Stimulated activated naive CD8-positive, alpha-beta T cell treated with anti-CD3 and anti-CD28 coated beads, Interleukin-15, amount 100 ng/mL, for 72 hours (primary cell): ENCODE measurements at regions not wholly inside any gene's neighbourhood (a gene's known extent, or its start where the extent isn't known, plus 50 kb on each side); places are given as distances from the start of the nearest gene placed in this dataset.

Source experiments
- ATAC-seq: fragments of 150-1000 bp; cut with Tn5 transposase; 2 replicates; pipeline ENCODE4 v1.10.0; 2021; ENCODE audit warnings: mild to moderate bottlenecking, moderate library complexity
- DNase-seq, 2 donors: peaks; one replicate each; pipeline ENCODE4 v3.0.0; 2021 to 2022
- H3K27ac Mint-ChIP-seq, 2 donors: one replicate each; pipeline ENCODE4 v1.8.0; 2022; ENCODE audit warnings: mild to moderate bottlenecking in 2 of 2, mixed read lengths in 2 of 2, moderate library complexity in 2 of 2
- H3K27me3 Mint-ChIP-seq: one replicate; pipeline ENCODE4 v1.8.0; 2022; ENCODE audit warnings: mixed read lengths
- H3K4me1 Mint-ChIP-seq: one replicate; pipeline ENCODE4 v1.8.0; 2022; ENCODE audit warnings: mild to moderate bottlenecking, mixed read lengths
- H3K4me3 Mint-ChIP-seq, 2 donors: one replicate each; pipeline ENCODE4 v1.8.0; 2022; ENCODE audit warnings: mild to moderate bottlenecking in 2 of 2, mixed read lengths in 2 of 2, moderate library complexity in 1 of 2
- H3K9me3 Mint-ChIP-seq, 2 donors: one replicate each; pipeline ENCODE4 v1.8.0; 2022; ENCODE audit warnings: mixed read lengths in 2 of 2

DNA sequence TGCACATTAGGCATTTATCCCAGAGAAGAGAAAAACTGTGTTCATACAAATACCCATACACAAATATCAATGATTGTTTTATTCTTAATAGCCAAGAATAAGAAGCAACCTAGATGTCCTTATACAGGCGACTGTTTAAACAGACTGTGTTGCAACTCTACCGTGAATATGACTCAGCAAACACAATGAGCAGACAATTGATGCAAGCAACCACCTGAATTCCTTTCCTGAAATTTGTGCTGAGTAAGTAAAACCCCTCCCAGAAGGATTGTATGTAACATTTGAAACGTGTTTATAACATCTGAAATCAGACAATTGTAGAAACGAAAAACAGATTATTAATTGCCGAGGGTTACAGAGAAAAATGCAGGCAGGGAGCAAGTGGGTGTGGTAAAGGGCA is 621.9 kb upstream of the SOX11 start:
- peaks cover 9 to 24% of the 10 kb centered on the region in 2 donors for H3K9me3 Mint-ChIP-seq
- no peaks in the 10 kb centered on the region for H3K27me3 Mint-ChIP-seq
- no peak overlapping the region for H3K27ac Mint-ChIP-seq
- no peak for DNase-seq
- no peak for ATAC-seq
- H3K4me1 Mint-ChIP-seq, result no peaks in the 10 kb centered on the region
- no peak overlapping the region for H3K4me3 Mint-ChIP-seq

DNA sequence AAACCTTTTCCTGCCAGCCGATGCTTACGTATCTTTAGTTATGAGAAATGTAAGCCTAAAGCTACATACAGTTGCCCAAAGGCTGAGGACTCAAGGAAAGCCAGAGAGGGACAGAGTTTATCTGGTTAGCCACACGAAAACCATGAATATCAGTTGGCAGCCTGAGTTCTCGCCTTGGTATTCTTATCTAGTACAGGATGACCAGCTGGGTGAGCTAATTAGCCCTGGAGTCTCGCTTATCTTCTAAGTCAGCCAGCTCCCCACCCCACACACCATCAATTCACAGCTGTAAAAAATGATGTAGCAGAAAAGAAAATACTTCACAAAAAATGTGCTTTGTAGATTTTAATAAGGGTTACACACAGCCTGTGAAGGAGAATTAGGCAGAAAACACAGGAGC is 617.5 kb upstream of the SOX11 start:
- no peaks in the 10 kb centered on the region for H3K27me3 Mint-ChIP-seq
- no peak overlapping the region for H3K4me3 Mint-ChIP-seq
- peaks cover 15 to 36% of the 10 kb centered on the region in 2 donors for H3K9me3 Mint-ChIP-seq
- no peaks in the 10 kb centered on the region for H3K4me1 Mint-ChIP-seq
- DNase-seq (no peak), ATAC-seq (no peak)
- H3K27ac Mint-ChIP-seq, result no peak overlapping the region

DNA sequence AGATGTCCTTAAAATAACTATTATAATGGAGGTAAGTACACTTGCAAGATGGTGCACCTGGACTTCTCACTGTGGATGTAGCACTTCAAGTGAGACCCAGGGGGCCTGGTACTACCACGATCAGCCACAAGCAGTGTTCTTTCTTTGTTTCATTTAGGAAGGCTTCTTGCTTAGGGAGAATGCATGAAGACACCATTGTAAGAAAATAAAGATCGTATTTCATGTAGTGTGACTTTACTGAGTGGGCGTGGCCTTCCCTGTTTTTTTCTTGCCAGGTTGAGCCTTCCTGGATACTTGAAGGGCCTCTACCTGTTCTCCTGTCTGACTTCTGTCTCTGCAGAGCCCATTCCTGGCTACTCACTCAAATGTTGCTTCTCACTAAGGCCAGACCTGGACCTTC is 615.6 kb upstream of the SOX11 start:
- H3K27ac Mint-ChIP-seq, result peak overlapping the region in 1 of 2 donors; percentile 27
- no peak overlapping the region for H3K4me3 Mint-ChIP-seq
- H3K4me1 Mint-ChIP-seq, result no peaks in the 10 kb centered on the region
- DNase-seq, result no peak
- peaks cover 13 to 37% of the 10 kb centered on the region in 2 donors for H3K9me3 Mint-ChIP-seq
- no peaks in the 10 kb centered on the region for H3K27me3 Mint-ChIP-seq
- ATAC-seq, result no peak

DNA sequence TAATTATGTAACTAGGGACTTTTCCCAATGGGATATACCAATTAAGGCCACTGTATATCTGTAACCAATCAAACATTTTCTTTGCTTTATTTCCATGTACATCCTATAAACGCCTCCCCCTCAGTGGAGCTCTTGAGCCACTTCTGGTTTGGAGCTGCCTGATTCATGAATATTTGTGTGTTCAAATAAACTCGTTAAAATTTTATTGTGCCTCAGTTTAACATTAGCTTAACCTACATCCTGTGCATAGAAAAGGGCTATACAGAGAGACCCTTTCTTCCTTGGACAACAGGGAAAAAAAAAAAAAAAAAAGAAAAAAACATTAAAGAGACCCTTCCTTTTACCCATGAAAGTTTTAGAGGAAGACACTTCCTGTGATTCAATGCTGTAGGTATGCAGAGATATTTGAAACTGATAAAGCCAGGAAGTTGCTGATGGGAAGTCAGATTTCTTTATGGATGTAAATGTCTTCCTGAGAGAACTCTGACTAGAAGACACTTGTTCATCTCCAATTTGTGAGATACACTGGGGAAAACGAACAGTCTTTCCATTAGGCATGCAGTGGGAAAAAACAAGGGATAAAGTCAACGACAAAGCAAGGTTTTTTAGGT is 614.6 kb upstream of the SOX11 start:
- Mint-ChIP-seq H3K4me3 (no peak overlapping the region), H3K27ac (no peak overlapping the region), H3K9me3 (peaks cover 8 to 31% of the 10 kb centered on the region in 2 donors), H3K4me1 (no peaks in the 10 kb centered on the region), H3K27me3 (no peaks in the 10 kb centered on the region)
- ATAC-seq (no peak), DNase-seq (no peak)

DNA sequence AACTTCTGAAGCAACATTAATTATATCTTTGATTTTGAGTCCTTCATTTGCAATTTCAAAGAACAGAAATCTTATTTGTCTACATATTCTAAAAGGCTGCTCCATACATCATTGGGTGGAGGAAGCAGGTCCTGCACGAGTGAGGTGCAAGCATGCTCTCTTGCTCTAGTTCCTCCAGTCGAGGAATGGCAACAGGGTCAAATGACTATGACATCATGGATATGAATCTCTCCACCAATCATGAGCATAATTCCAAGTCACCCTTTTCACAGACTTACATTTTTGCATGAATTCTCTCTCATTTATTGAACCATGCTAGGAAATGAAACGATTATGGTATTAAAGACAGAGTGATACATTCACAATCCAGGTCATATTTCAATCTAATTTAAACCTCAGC is 608.8 kb upstream of the SOX11 start:
- DNase-seq, result no peak
- Mint-ChIP-seq H3K27me3 (no peaks in the 10 kb centered on the region), H3K27ac (no peak overlapping the region), H3K9me3 (peaks cover 12 to 16% of the 10 kb centered on the region in 2 donors), H3K4me1 (no peaks in the 10 kb centered on the region), H3K4me3 (no peak overlapping the region)
- no peak for ATAC-seq

DNA sequence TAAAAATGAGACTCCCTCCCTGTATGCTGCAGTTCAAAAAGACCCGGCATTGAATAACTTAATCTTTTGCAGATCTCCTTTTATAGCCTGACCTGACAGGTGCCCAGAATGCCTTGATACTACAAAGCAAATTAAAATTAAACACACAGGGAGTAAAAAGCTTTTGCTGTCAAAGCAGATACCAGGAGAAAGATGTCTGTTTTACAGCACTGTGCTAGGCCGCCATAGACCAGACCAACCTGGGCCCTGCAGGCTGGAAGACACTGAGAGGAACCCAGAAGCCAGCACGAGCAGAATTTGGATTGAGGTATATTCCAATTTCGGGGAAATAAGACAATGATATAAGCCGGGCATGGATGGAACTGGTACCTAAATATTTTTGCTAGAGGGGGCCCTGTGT is 602.8 kb upstream of the SOX11 start:
- no peaks in the 10 kb centered on the region for H3K27me3 Mint-ChIP-seq
- no peak for DNase-seq
- no peak for ATAC-seq
- H3K4me3 Mint-ChIP-seq, result no peak overlapping the region
- no peaks in the 10 kb centered on the region for H3K4me1 Mint-ChIP-seq
- H3K27ac Mint-ChIP-seq, result no peak overlapping the region
- peaks cover 0 to 4% of the 10 kb centered on the region in 2 donors for H3K9me3 Mint-ChIP-seq

DNA sequence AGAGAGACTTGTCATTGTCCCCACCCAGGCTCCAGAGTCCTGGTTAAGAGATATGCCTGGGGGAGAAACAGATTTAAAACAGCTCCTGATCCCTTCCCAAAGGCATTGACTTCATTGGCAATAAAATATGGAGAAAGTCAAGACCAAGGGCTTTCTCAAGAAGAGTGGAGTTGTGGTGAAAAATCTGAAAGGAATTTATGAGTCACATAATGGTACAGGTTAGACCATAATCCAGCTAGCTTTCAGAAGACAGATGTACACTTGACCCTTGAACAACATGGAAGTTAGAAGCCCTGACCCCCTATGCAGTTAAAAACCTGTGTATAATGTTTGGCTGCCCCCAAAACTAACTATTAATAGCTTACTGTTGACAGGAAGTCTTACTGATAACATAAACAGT is 599.1 kb upstream of the SOX11 start:
- Mint-ChIP-seq H3K4me1 (no peaks in the 10 kb centered on the region), H3K4me3 (no peak overlapping the region), H3K27ac (no peak overlapping the region), H3K9me3 (no peaks in the 10 kb centered on the region), H3K27me3 (no peaks in the 10 kb centered on the region)
- ATAC-seq (no peak), DNase-seq (no peak)

DNA sequence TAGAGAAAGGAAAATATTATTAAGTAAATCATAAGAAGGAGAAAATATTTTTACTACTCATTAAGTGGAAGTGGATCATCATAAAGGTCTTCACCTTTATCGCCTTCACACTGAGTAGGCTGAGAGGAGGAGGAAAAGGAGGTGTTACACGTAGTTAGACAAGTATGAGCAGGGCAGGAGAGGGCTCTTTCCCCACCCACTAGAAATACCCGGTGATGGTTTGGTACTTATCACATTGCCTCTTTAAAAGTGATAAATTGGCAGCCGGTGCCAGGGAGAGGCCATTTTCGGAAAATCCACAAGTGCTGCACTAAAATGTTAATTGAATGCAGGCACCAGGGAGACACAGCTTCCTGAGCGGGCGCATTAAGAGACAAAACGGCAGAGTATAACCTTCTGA is 598.7 kb upstream of the SOX11 start:
- H3K4me1 Mint-ChIP-seq, result no peaks in the 10 kb centered on the region

DNA sequence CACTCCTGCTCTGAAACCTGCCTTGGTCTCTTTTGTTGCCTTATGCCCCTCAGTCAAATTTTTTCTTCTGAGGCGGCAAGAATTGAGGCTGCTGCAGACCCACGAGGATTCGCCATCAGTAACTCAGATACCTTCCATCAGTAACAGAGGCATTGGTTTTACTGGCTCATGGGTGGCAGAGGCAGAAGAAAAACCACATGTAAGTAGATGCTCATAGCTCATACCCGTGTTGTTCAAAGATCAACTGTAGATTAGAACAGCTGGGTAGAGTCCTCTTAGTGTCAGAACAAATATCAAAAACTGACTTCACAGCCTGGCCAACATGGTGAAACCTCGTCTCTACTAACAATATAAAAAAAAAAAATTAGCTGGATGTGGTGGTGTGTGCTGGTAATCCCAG is 598.0 kb upstream of the SOX11 start:
- Mint-ChIP-seq H3K4me1 (no peaks in the 10 kb centered on the region), H3K27ac (no peak overlapping the region), H3K27me3 (no peaks in the 10 kb centered on the region), H3K4me3 (no peak overlapping the region), H3K9me3 (peaks cover 0 to 5% of the 10 kb centered on the region in 2 donors)
- DNase-seq (no peak), ATAC-seq (no peak)

More for the DNA sequence above, 598.7 kb upstream of the SOX11 start:
- H3K9me3 Mint-ChIP-seq, result peaks cover 0 to under 1% of the 10 kb centered on the region in 2 donors
- H3K4me3 Mint-ChIP-seq, result no peak overlapping the region
- no peak overlapping the region for H3K27ac Mint-ChIP-seq
- DNase-seq, result no peak
- ATAC-seq, result no peak
- no peaks in the 10 kb centered on the region for H3K27me3 Mint-ChIP-seq

DNA sequence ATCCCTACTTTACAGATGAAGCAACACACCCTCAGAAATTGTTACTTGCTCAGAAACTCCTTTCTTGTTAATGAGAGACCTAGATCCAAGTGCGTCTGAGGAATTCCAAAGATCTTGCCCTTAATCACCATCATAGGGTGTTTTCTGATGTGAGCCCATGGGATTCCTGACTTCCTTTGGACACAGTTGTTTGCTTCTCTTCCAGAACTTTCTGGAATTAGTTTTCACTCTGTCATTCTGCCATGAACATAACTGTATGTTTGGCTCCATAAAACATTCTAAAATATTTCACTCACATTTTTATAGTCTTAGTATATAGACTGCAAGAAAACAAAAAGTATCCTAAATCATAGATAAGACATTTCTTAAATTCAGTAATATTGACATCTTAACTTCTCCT is 593.9 kb upstream of the SOX11 start:
- no peaks in the 10 kb centered on the region for H3K27me3 Mint-ChIP-seq
- DNase-seq (no peak), ATAC-seq (no peak)
- no peak overlapping the region for H3K4me3 Mint-ChIP-seq
- H3K4me1 Mint-ChIP-seq, result no peaks in the 10 kb centered on the region
- peaks cover 5 to 10% of the 10 kb centered on the region in 2 donors for H3K9me3 Mint-ChIP-seq
- H3K27ac Mint-ChIP-seq, result no peak overlapping the region

DNA sequence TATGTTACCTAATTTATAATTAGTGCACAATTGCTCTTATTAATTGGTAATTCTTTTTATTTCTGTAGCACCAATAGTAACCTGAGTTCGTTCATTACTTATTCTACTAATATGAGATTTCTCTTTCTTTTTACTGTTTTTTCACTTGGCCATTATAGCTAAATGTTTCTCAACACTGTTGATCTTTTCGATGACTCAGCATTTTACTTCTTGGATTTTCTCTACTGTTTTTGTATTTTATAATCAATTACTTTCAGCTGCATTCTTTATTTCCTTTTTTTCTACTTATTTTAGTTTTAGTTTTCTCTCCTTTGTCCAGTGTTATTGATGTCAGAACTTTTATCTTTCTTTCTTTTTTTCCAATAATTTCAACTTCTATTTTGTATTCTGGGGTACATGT is 589.4 kb upstream of the SOX11 start:
- DNase-seq (no peak), ATAC-seq (no peak)
- Mint-ChIP-seq H3K9me3 (peaks cover 5 to 18% of the 10 kb centered on the region in 2 donors), H3K27me3 (no peaks in the 10 kb centered on the region), H3K4me1 (no peaks in the 10 kb centered on the region), H3K27ac (no peak overlapping the region), H3K4me3 (no peak overlapping the region)

DNA sequence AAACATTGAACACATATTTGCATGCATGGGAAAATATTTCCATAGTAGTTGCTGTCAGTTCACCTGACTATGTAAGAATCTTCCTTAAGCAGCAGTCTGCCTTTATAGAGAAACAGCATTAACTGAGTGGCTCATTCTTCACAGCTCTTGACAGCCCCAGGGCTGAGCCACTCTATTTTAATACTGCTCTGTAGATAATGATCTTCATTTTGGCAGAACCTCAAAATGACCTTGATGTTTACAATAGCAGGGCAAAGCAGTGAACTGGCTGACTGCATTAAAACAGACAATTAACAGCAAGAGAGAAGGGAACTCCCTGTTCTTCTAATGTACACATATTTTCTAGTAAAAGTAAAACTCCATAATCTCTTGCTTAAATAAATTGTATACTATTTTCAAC is 580.6 kb upstream of the SOX11 start:
- Mint-ChIP-seq H3K4me3 (no peak overlapping the region), H3K27me3 (no peaks in the 10 kb centered on the region), H3K27ac (no peak overlapping the region), H3K9me3 (peaks cover 23 to 48% of the 10 kb centered on the region in 2 donors), H3K4me1 (no peaks in the 10 kb centered on the region)
- ATAC-seq, result no peak
- no peak for DNase-seq

DNA sequence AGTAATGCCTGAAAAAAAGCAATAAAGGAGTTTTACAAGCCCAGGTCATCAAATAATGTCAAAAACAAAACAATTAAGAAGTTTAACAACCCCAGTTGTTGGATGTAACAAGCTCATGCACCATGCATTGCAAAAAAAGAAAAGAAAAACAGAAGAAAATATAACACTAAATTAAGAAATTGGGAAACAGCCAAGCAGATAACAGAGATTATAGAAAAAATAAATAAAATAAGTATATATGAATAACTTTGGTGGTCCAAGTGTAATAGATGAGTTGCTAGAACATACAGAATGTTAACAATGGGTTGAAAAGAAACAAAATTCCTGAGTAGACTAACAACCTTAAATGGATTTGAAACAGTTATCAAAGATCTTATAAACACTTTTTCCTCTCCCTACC is 573.1 kb upstream of the SOX11 start:
- H3K9me3 Mint-ChIP-seq, result peaks cover 16 to 19% of the 10 kb centered on the region in 2 donors
- H3K4me1 Mint-ChIP-seq, result no peaks in the 10 kb centered on the region
- ATAC-seq, result no peak
- no peak overlapping the region for H3K4me3 Mint-ChIP-seq
- DNase-seq, result no peak
- no peak overlapping the region for H3K27ac Mint-ChIP-seq
- no peaks in the 10 kb centered on the region for H3K27me3 Mint-ChIP-seq

DNA sequence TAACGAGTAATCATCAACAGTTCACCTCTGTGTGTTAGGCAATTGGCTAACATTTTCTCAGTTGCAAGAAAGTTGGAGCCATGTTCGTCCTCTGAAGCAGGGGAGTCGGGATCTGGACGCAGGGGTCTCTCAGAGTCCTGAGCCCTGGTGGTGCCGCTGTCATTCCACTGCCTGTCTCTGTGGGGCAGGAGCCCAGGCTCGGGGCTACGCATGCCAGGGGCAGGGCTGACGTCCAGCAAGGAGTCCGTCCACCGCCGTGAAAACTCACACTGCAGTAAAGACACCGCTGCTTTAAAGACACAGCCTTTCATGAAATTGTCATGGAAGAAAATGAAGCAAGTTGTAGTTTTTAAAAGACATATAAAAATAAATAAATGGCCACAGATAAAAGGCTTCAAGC is 571.1 kb upstream of the SOX11 start:
- Mint-ChIP-seq H3K9me3 (peaks cover 7 to 9% of the 10 kb centered on the region in 2 donors), H3K4me3 (no peak overlapping the region), H3K4me1 (no peaks in the 10 kb centered on the region), H3K27ac (no peak overlapping the region), H3K27me3 (no peaks in the 10 kb centered on the region)
- no peak for ATAC-seq
- no peak for DNase-seq

DNA sequence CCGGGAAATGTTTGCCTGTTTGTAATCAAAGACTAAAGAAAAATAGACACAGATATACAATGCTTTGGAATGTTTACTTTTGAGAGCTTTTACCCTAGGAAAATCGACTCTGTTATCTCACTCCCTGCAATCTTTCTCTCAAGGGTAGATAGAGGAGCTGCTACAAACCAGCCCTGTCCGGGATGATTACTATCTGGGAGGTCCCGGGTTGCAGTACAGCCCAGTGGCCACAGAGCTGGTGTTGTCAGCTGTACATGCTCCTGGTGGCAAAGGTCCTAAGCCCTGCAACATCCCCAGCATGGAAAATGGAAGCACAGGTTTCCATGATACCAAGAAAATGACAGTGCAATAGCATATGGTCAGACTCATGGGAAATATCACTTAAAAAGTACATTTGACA is 570.5 kb upstream of the SOX11 start:
- ATAC-seq (no peak), DNase-seq (no peak)
- Mint-ChIP-seq H3K27me3 (no peaks in the 10 kb centered on the region), H3K4me3 (no peak overlapping the region), H3K9me3 (peaks cover 3 to 5% of the 10 kb centered on the region in 2 donors), H3K4me1 (no peaks in the 10 kb centered on the region), H3K27ac (no peak overlapping the region)

DNA sequence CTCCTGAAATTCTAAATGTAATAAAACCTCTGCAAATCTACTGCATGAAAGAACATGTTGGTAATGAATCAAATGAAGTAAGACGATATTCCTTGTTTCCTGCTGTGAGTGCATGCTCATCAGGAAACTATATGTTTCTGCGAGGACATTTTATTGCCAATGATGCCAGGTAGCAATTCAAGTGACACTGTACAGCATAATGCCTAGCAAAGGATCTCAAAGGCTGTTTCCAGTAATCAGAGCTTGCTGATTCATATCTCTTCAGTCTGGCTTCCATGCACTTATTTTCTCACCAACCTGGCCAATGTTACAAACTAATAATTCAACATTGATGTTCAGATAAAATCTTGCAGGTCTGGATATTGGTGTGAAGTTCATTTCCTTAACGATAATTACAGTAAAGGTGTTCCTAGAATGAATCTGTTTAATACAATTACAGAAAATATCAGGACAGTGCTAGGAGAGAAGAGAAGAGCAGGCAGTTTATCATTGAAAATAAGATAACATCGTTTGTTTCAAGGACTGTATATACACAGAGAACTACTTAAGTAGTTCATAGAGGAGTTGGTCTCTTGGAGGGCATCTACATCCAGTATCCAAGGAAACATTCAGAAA is 568.5 kb upstream of the SOX11 start:
- DNase-seq (no peak), ATAC-seq (no peak)
- Mint-ChIP-seq H3K4me1 (no peaks in the 10 kb centered on the region), H3K27me3 (no peaks in the 10 kb centered on the region), H3K9me3 (peaks cover 0 to 5% of the 10 kb centered on the region in 2 donors), H3K27ac (peak overlapping the region in 1 of 2 donors; percentile 72), H3K4me3 (no peak overlapping the region)
